Natural killer cell (primary cell): ENCODE measurements at regions not wholly inside any gene's neighbourhood (a gene's known extent, or its start where the extent isn't known, plus 50 kb on each side); places are given as distances from the start of the nearest gene placed in this dataset.

ENCODE experiments used
- ATAC-seq, 3 donors: fragments of 150-1000 bp in 2 of 3; fragments of 200-7000 bp in 1 of 3; cut with Tn5 transposase; 1 replicate in 1 of 3; 2 replicates in 2 of 3; pipeline ENCODE4 v1.10.0; 2021; ENCODE audit warnings: mild to moderate bottlenecking in 2 of 3, moderate library complexity in 2 of 3
- DNase-seq, 2 donors: peaks; one replicate each; pipeline versions ENCODE4 v3.0.0 to v3.0.0-alpha.2; 2013 to 2021; ENCODE audit warnings: mixed read lengths in 1 of 2
- H3K27ac ChIP-seq: one replicate; pipeline ENCODE4 v1.5.1; 2013; ENCODE audit warnings: mild to moderate bottlenecking, low read length
- H3K27me3 ChIP-seq: one replicate; pipeline ENCODE4 v1.6.1; 2013; ENCODE audit warnings: low read length; ENCODE audit not compliant: control insufficient read depth, insufficient read depth
- H3K36me3 ChIP-seq: one replicate; pipeline ENCODE4 v1.6.1; 2013; ENCODE audit warnings: low read length; ENCODE audit not compliant: control insufficient read depth, insufficient read depth
- H3K4me1 ChIP-seq: one replicate; pipeline ENCODE4 v1.6.1; 2013; ENCODE audit warnings: low read length; ENCODE audit not compliant: control insufficient read depth, insufficient read depth
- H3K4me3 ChIP-seq: one replicate; pipeline ENCODE4 v1.5.1; 2013; ENCODE audit warnings: low read length
- H3K9me3 ChIP-seq: one replicate; pipeline ENCODE4 v1.6.1; 2013; ENCODE audit warnings: low read length; ENCODE audit not compliant: control insufficient read depth, insufficient read depth
- H3K27ac Mint-ChIP-seq, 2 donors: one replicate each; pipeline ENCODE4 v1.8.0; 2022; ENCODE audit warnings: mild to moderate bottlenecking in 2 of 2, mixed read lengths in 2 of 2, moderate library complexity in 1 of 2
- H3K27me3 Mint-ChIP-seq, 2 donors: one replicate each; pipeline ENCODE4 v1.8.0; 2022; ENCODE audit warnings: low read depth in 2 of 2, mixed read lengths in 2 of 2
- H3K36me3 Mint-ChIP-seq: one replicate; pipeline ENCODE4 v1.8.0; 2022; ENCODE audit warnings: mixed read lengths
- H3K4me1 Mint-ChIP-seq, 2 donors: one replicate each; pipeline ENCODE4 v1.8.0; 2022; ENCODE audit warnings: mixed read lengths in 2 of 2
- H3K4me3 Mint-ChIP-seq: one replicate; pipeline ENCODE4 v1.8.0; 2022; ENCODE audit warnings: mild to moderate bottlenecking, moderate library complexity, mixed read lengths
- H3K9me3 Mint-ChIP-seq, 2 donors: one replicate each; pipeline ENCODE4 v1.8.0; 2022; ENCODE audit warnings: mixed read lengths in 2 of 2
- CTCF ChIP-seq: fragments of 200-600 bp; IDR thresholded peaks from one replicate; pipeline ENCODE4 v1.8.0; 2022; ENCODE audit warnings: antibody characterized with exemption
- WGBS: methylation state at CpG from one replicate; pipeline ENCODE4 v1.1.7; 2013; ENCODE audit warnings: missing lambda C conversion rate; ENCODE audit not compliant: insufficient coverage; 5-methylcytosine and 5-hydroxymethylcytosine counted together
- intact Hi-C: fragments of 100-400 bp; cut with micrococcal nuclease; formaldehyde crosslinking; loops from one replicate; pipeline ENCODE4 v1.14.2; 2022

- DNase-seq (no peak), ATAC-seq (no peak)
- H3K27ac ChIP-seq = no peak overlapping the region
- intact Hi-C loops = no loop called here
- H3K36me3 ChIP-seq = no peaks in the 10 kb centered on the region
- no CpG with 5 or more reads among the region's 1 CpG for WGBS
- Mint-ChIP-seq H3K9me3 (peaks cover 8 to 13% of the 10 kb centered on the region in 2 donors), H3K4me3 (no peak overlapping the region), H3K27ac (no peak overlapping the region), H3K36me3 (no peaks in the 10 kb centered on the region), H3K4me1 (no peaks in the 10 kb centered on the region), H3K27me3 (no peaks in the 10 kb centered on the region)
- TF ChIP-seq CTCF = no peak
- no peaks in the 10 kb centered on the region for H3K27me3 ChIP-seq
- no peak overlapping the region for H3K4me3 ChIP-seq
- no peaks in the 10 kb centered on the region for H3K4me1 ChIP-seq
- H3K9me3 ChIP-seq = no peaks in the 10 kb centered on the region
These were observed 1071.2 kb upstream of the GYPC start for GRCh38 chr2:125584732-125585131.

GRCh38 chr2:125588780-125589179, 1067.2 kb upstream of the GYPC start:
- no peaks in the 10 kb centered on the region for H3K4me1 Mint-ChIP-seq
- no peak overlapping the region for H3K27ac Mint-ChIP-seq
- Histone ChIP-seq H3K4me1 (no peaks in the 10 kb centered on the region), H3K36me3 (no peaks in the 10 kb centered on the region), H3K27ac (no peak overlapping the region), H3K27me3 (no peaks in the 10 kb centered on the region), H3K9me3 (no peaks in the 10 kb centered on the region), H3K4me3 (no peak overlapping the region)
- no peak overlapping the region for H3K4me3 Mint-ChIP-seq
- TF ChIP-seq CTCF = no peak
- ATAC-seq (no peak), DNase-seq (no peak)
- H3K27me3 Mint-ChIP-seq = no peaks in the 10 kb centered on the region
- H3K9me3 Mint-ChIP-seq = peaks cover 18 to 20% of the 10 kb centered on the region in 2 donors
- peaks cover 6% of the 10 kb centered on the region for H3K36me3 Mint-ChIP-seq
- no CpG with 5 or more reads among the region's 1 CpG for WGBS
- intact Hi-C loops = no loop called here

- DNase-seq (no peak), ATAC-seq (no peak)
- Histone ChIP-seq H3K4me1 (no peaks in the 10 kb centered on the region), H3K27me3 (no peaks in the 10 kb centered on the region), H3K9me3 (no peaks in the 10 kb centered on the region), H3K27ac (no peak overlapping the region), H3K4me3 (no peak overlapping the region), H3K36me3 (no peaks in the 10 kb centered on the region)
- H3K36me3 Mint-ChIP-seq = peaks cover 6% of the 10 kb centered on the region
- no peaks in the 10 kb centered on the region for H3K27me3 Mint-ChIP-seq
- no peaks in the 10 kb centered on the region for H3K4me1 Mint-ChIP-seq
- H3K9me3 Mint-ChIP-seq = peaks cover 12 to 21% of the 10 kb centered on the region in 2 donors
- no peak overlapping the region for H3K4me3 Mint-ChIP-seq
- no peak overlapping the region for H3K27ac Mint-ChIP-seq
- intact Hi-C loops = no loop called here
- 42% methylated on average over 3 of the region's 4 CpGs for WGBS
- no peak for TF ChIP-seq CTCF
These were observed 1064.0 kb upstream of the GYPC start for GRCh38 chr2:125591954-125592353.

- no peaks in the 10 kb centered on the region for H3K9me3 ChIP-seq
- H3K27ac ChIP-seq = no peak overlapping the region
- no peak for ATAC-seq
- H3K4me3 ChIP-seq = no peak overlapping the region
- Mint-ChIP-seq H3K36me3 (peaks cover 6% of the 10 kb centered on the region), H3K9me3 (peaks cover 14 to 22% of the 10 kb centered on the region in 2 donors), H3K27ac (no peak overlapping the region), H3K4me3 (no peak overlapping the region), H3K4me1 (no peaks in the 10 kb centered on the region), H3K27me3 (no peaks in the 10 kb centered on the region)
- no peak for TF ChIP-seq CTCF
- 70% methylated on average over 2 of the region's 2 CpGs for WGBS
- H3K27me3 ChIP-seq = no peaks in the 10 kb centered on the region
- intact Hi-C loops = no loop called here
- no peaks in the 10 kb centered on the region for H3K36me3 ChIP-seq
- H3K4me1 ChIP-seq = no peaks in the 10 kb centered on the region
- DNase-seq = no peak
These were observed 1062.9 kb upstream of the GYPC start for GRCh38 chr2:125593036-125593435.
